CD4-positive, alpha-beta T cell (primary cell): ENCODE measurements at regions not wholly inside any gene's neighbourhood (a gene's known extent, or its start where the extent isn't known, plus 50 kb on each side); places are given as distances from the start of the nearest gene placed in this dataset.

Source experiments
- ATAC-seq: fragments of 200-7000 bp; cut with Tn5 transposase; one replicate; pipeline ENCODE4 v1.10.0; 2022; ENCODE audit warnings: mild to moderate bottlenecking; ENCODE audit not compliant: poor library complexity
- CTCF ChIA-PET: fragments of 350-600 bp; sonication (Branson Sonifier 250); formaldehyde crosslinking; loops from one replicate; lab custom pipeline; 2021; ENCODE audit warnings: antibody characterized with exemption, inconsistent platforms; lab: Charles Lee
- POLR2A ChIA-PET: fragments of 350-600 bp; sonication (Branson Sonifier 250); formaldehyde crosslinking; loops from one replicate; lab custom pipeline; 2021; ENCODE audit warnings: antibody characterized with exemption, inconsistent platforms; lab: Charles Lee
- DNase-seq, 14 experiments: peaks; one replicate each; pipeline ENCODE4 v3.0.0-alpha.2; 2013 to 2020; ENCODE audit warnings: mixed read lengths in 2 of 14
- H3K27ac ChIP-seq, 2 donors: one replicate each; pipeline versions ENCODE4 v1.5.1 to v1.7.0; 2013; ENCODE audit warnings: low read length in 2 of 2, low read depth in 1 of 2, mild to moderate bottlenecking in 1 of 2
- H3K27me3 ChIP-seq, 2 experiments: 1 replicate in 1 of 2; 2 replicates in 1 of 2; pipeline versions ENCODE4 v1.6.1 to v1.7.0; 2013; ENCODE audit warnings: low read length in 2 of 2, control low read depth in 1 of 2, mild to moderate bottlenecking in 1 of 2, moderate library complexity in 1 of 2; ENCODE audit not compliant: insufficient read depth in 2 of 2, control insufficient read depth in 1 of 2
- H3K36me3 ChIP-seq: one replicate; pipeline ENCODE4 v1.6.1; 2013; ENCODE audit warnings: low read length, control low read depth; ENCODE audit not compliant: insufficient read depth
- H3K4me1 ChIP-seq: one replicate; pipeline ENCODE4 v1.6.1; 2013; ENCODE audit warnings: low read length, control low read depth; ENCODE audit not compliant: insufficient read depth
- H3K4me3 ChIP-seq: one replicate; pipeline ENCODE4 v1.5.1; 2013; ENCODE audit warnings: mild to moderate bottlenecking, low read length, moderate library complexity
- H3K9me3 ChIP-seq, 2 experiments: 1 replicate in 1 of 2; 2 replicates in 1 of 2; pipeline versions ENCODE4 v1.6.1 to v1.7.0; 2013; ENCODE audit warnings: low read length in 2 of 2, mild to moderate bottlenecking in 2 of 2, control low read depth in 1 of 2, moderate library complexity in 1 of 2; ENCODE audit not compliant: control insufficient read depth in 1 of 2, insufficient read depth in 1 of 2
- H3K27ac Mint-ChIP-seq: one replicate; pipeline ENCODE4 v1.8.0; 2020; ENCODE audit warnings: mixed read lengths
- H3K27me3 Mint-ChIP-seq: one replicate; pipeline ENCODE4 v1.8.0; 2021; ENCODE audit warnings: mixed read lengths
- H3K36me3 Mint-ChIP-seq: one replicate; pipeline ENCODE4 v1.8.0; 2021; ENCODE audit warnings: low read depth, mixed read lengths
- H3K4me1 Mint-ChIP-seq: one replicate; pipeline ENCODE4 v1.8.0; 2021; ENCODE audit warnings: low read depth, mixed read lengths
- H3K4me3 Mint-ChIP-seq: one replicate; pipeline ENCODE4 v1.8.0; 2020; ENCODE audit warnings: mild to moderate bottlenecking, mixed read lengths
- H3K9me3 Mint-ChIP-seq: one replicate; pipeline ENCODE4 v1.8.0; 2020; ENCODE audit warnings: mixed read lengths
- CTCF ChIP-seq: fragments of 200-600 bp; IDR thresholded peaks from one replicate; pipeline ENCODE4 v1.8.0; 2022; ENCODE audit warnings: antibody characterized with exemption, mild to moderate bottlenecking
- intact Hi-C, 2 experiments: fragments of 100-400 bp; cut with DNase I in 1 of 2; cut with micrococcal nuclease in 1 of 2; formaldehyde crosslinking; loops; one replicate each; pipeline versions ENCODE4 v1.15.1 to v1.9.0; 2023 to 2025; cut with DNase I, micrococcal nuclease

- H3K4me1 ChIP-seq, result peaks cover 16% of the 10 kb centered on the region
- no peaks in the 10 kb centered on the region for H3K36me3 Mint-ChIP-seq
- CTCF ChIA-PET, result no interaction called here
- ATAC-seq (peak; percentile 60), DNase-seq (peak in 4 of 14 experiments; percentile 6 to 65 (median 50))
- H3K27me3 ChIP-seq, result no peaks in the 10 kb centered on the region
- H3K27ac ChIP-seq, result no peak overlapping the region
- H3K4me3 Mint-ChIP-seq, result peak overlapping the region; percentile 14
- H3K27ac Mint-ChIP-seq, result no peak overlapping the region
- H3K4me1 Mint-ChIP-seq, result peaks cover 21% of the 10 kb centered on the region
- POLR2A ChIA-PET, result interaction anchor here (1.1 to 1.5 kb wide), 2 partner anchors 18 to 57 kb away, joined by 3 to 4 read pairs; no protein-coding TSS in a partner anchor
- H3K9me3 Mint-ChIP-seq, result peaks cover 5% of the 10 kb centered on the region
- peaks cover 3 to 6% of the 10 kb centered on the region in 2 experiments for H3K9me3 ChIP-seq
- intact Hi-C loops, result no loop called here
- TF ChIP-seq CTCF, result no peak
- H3K4me3 ChIP-seq, result no peak overlapping the region
- H3K27me3 Mint-ChIP-seq, result no peaks in the 10 kb centered on the region
- H3K36me3 ChIP-seq, result no peaks in the 10 kb centered on the region
These were observed 139.4 kb upstream of the IL12B start for GRCh38 chr5:159469496-159470372.

- Histone ChIP-seq H3K4me1 (peaks cover 16% of the 10 kb centered on the region), H3K4me3 (no peak overlapping the region), H3K36me3 (no peaks in the 10 kb centered on the region), H3K9me3 (peaks cover 6 to 20% of the 10 kb centered on the region in 2 experiments), H3K27ac (no peak overlapping the region), H3K27me3 (no peaks in the 10 kb centered on the region)
- no peak for TF ChIP-seq CTCF
- Mint-ChIP-seq H3K36me3 (no peaks in the 10 kb centered on the region), H3K27ac (no peak overlapping the region), H3K9me3 (peaks cover 12% of the 10 kb centered on the region), H3K27me3 (no peaks in the 10 kb centered on the region), H3K4me3 (no peak overlapping the region), H3K4me1 (peaks cover 21% of the 10 kb centered on the region)
- POLR2A ChIA-PET, result no interaction called here
- intact Hi-C loops, result no loop called here
- CTCF ChIA-PET, result no interaction called here
- DNase-seq, result no peak
- no peak for ATAC-seq
These were observed 141.6 kb upstream of the IL12B start for GRCh38 chr5:159471904-159472303.

GRCh38 chr5:159475026-159475425 is 144.7 kb upstream of the IL12B start:
- no peak overlapping the region for H3K27ac Mint-ChIP-seq
- no peak overlapping the region for H3K4me3 Mint-ChIP-seq
- Histone ChIP-seq H3K4me3 (no peak overlapping the region), H3K4me1 (peaks cover 9% of the 10 kb centered on the region), H3K36me3 (no peaks in the 10 kb centered on the region), H3K27me3 (no peaks in the 10 kb centered on the region), H3K27ac (no peak overlapping the region), H3K9me3 (peaks cover 6 to 20% of the 10 kb centered on the region in 2 experiments)
- intact Hi-C loops, result no loop called here
- ChIA-PET CTCF (interaction anchor here (0.7 kb wide), 1 partner anchor 78 kb away, joined by 3 read pairs; no protein-coding TSS in a partner anchor), POLR2A (interaction anchor here (0.6 kb wide), 1 partner anchor 25 kb away, joined by 3 read pairs; no protein-coding TSS in a partner anchor)
- DNase-seq (no peak), ATAC-seq (no peak)
- no peaks in the 10 kb centered on the region for H3K27me3 Mint-ChIP-seq
- TF ChIP-seq CTCF, result no peak
- no peaks in the 10 kb centered on the region for H3K36me3 Mint-ChIP-seq
- H3K9me3 Mint-ChIP-seq, result peaks cover 14% of the 10 kb centered on the region
- H3K4me1 Mint-ChIP-seq, result peaks cover 15% of the 10 kb centered on the region
